Muscle of arm (tissue), 1 donor: ENCODE measurements at regions not wholly inside any gene's neighbourhood (a gene's known extent, or its start where the extent isn't known, plus 50 kb on each side); places are given as distances from the start of the nearest gene placed in this dataset.
A peak's percentile ranks its signal among the peaks of the same experiment; 100 is the strongest.

ENCODE experiments used
- DNase-seq: peaks from one replicate; pipeline ENCODE4 v3.0.0-alpha.2; 2013

GRCh38 chr16:51665436-51665998, 514.4 kb upstream of the SALL1 start:
- DNase-seq: no peak

- no peak for DNase-seq
These were observed 507.5 kb upstream of the SALL1 start for GRCh38 chr16:51658531-51658930.

DNA sequence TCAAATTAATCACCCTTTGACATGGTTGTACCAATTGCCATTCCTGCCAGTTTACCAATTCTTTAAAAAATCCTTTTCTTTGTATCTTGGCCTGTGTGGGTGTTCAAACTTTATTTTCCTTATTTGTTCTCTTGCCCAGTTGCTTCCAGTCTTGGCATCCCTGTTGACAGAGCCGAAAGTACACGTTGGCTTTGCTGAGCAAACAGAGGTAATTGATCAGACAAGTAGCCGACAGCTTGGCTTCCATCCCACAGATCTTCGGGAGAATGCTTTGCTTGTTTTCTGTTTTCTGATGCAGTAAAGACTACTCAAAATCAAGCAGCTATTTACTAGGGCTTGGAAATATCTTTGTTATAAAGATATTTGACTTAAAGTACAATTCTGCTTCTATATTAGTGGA, 506.8 kb upstream of the SALL1 start:
- DNase-seq: no peak

GRCh38 chr16:51655249-51655648, 504.2 kb upstream of the SALL1 start:
- DNase-seq: no peak

DNA sequence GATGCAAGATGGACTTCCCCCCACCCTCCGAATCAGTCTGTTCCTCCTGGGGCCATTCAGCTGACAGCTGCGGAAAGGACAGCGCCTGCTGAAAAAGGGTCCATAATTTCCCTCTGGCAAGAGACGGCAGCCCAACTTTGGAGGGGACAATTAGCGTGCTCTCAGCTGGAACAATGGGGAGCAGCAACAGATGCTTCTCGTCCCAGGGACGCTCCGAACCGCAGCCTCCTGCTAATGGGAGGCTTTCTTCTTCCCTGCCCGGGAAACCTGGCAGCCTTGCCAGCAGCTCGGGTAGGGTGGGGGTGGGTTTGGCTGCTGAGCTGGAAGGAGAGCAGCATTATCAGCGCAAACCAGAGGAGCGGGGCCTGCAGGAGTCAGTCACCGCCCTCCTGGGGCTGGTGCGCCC, 500.0 kb upstream of the SALL1 start:
- DNase-seq: peak; percentile 4

DNA sequence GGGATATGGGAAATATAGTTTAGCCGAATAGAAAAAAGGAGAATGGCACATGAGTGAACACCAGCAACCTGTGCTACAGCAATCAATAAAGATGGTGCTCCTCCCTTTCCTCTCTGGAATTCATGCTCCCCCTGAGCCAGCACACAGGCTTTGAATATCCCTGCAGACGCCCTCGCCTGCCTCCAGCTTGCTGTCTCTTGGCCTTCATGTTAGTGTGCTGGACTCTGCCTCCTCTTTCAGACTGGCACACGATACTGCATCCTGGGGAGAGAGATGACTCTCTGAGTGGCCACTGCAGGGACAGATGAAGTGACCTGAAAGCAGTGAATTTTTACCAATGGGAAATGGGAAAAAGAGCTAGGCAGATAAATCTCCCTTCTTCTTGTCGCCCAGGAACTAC, 498.6 kb upstream of the SALL1 start:
- no peak for DNase-seq

GRCh38 chr16:51648526-51648925, 497.5 kb upstream of the SALL1 start:
- no peak for DNase-seq

- DNase-seq: no peak
These were observed 490.2 kb upstream of the SALL1 start for GRCh38 chr16:51641191-51641765.

DNA sequence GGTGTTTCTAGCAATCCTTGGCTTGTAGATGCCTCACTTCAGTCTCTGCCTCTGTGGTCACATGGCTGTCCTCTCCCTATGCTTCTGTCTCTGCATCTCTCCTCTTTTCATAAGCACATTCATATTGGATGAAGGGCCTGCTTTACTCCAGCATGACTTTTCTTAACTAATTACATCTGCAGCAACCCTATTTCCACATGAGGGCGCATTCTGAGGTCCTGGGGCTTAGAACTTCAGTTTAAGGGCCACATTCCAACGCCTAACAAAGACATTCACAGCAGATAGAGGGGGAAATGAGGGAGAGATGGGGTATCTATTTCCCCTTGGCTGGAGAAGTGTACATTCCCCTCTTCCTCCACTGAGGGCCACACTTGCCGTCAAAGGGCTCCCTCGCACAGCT, 489.1 kb upstream of the SALL1 start:
- no peak for DNase-seq

DNA sequence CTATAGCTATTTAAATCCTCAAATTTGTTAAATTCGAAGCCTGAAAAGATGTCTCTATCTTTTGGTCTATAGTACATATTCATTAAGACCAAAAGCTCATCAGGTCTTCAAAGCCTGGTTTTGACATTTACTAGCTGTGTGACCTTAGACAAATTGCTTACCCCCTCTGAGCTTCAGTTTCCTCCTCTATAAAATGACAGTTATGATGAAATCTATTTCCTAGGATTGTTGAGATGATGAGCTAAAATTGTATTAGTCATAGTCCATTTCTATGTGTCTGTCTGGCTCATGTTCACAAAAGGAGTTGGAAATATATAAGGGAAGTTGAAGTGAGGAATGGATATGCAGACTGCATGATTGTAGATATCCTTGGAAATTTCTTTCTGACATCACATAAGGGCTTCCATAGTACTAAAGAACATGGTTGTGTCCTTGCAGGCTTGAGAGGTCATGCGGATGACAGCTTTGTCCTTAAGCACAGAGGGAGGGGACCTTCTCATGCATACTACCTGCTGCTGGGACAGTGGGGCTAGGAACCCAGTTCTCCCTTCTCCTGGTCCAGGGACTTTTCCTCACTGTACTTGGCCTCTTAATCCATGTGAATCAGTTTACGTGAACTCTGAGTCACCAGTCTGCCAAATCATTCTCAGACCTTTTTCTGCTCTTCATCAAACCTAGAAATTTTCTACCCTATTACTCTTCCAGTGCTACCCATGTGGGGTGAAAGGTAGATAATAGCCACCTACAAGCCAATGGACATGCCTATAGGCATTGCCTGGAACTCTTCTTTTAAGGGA, 487.5 kb upstream of the SALL1 start:
- no peak for DNase-seq

GRCh38 chr16:51637770-51638094, 486.7 kb upstream of the SALL1 start:
- no peak for DNase-seq

DNA sequence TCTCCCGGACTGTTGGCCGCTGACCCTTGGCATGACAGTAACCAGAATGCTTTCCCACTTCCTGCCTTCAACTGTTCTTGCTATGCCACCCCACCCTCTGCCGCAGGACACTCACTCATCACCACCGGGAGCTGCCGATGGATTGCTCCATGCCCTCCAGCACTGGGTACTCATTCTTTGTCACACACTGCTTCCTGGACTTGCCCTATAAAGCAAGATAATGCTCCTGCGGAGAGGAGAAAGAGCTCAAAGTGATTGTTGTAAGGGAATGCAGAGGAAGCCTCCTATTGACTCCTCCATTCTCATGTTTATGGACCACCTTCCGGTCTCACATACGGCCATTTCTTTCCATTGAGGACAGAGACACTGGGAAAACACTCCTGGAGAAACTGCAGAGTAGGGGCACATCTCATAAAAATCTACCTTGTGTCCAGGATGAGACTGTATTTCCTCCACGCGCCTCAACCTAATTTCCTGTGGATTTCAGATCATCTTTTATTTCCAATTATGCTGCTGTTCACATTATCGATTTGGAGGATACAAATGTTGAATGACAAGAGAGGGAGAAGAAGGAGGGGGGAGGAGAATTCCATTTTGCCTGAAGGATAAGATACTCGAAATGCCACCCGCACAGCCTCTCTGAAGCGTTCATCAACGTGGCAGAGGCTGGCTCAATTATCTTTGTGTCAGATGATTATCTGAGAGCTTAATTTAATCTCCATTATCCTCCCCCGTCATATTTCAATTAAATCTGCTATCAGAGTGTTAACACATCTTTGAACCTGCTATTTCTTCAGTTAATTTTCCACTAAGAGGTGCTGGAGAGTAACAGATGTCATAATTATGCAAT, 486.1 kb upstream of the SALL1 start:
- DNase-seq: no peak

DNA sequence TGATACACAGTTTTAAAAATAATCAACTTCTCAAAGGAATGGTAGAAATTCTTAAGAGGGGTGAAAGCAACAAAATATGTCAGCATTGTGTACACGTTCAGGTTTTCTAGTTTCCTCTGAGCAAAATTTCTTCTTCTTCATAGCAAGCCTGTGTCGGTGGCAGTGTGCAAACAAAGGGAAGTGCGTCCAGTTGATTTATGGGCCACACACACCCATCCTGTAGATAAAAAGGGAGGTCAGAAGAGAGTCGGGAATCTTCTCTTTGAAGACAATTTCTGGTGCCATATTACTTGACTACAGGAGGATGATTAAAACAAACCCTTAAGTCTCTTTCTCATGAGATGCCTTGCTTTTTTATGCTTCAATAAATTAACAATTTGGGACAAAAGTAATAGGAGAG, 484.1 kb upstream of the SALL1 start:
- no peak for DNase-seq

- no peak for DNase-seq
These were observed 479.0 kb upstream of the SALL1 start for GRCh38 chr16:51630076-51630475.

DNA sequence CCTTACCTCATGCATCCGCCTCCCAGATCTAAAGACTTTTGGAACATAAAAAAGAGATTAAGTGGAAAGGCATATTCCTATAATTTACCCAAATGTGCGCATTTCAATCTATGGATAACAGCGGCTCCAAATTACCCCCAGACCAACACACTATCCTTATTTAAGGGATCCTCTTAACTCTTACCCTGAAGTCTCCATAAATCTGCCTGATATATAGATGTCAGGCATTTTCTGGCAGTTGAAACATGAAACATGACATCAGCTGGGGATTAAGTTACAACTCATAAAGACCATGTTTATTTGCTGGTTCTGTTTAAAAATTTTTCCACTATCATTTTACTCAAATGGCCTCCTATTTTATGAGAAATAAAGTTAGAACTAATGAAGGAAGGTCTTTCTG, 478.5 kb upstream of the SALL1 start:
- no peak for DNase-seq

DNA sequence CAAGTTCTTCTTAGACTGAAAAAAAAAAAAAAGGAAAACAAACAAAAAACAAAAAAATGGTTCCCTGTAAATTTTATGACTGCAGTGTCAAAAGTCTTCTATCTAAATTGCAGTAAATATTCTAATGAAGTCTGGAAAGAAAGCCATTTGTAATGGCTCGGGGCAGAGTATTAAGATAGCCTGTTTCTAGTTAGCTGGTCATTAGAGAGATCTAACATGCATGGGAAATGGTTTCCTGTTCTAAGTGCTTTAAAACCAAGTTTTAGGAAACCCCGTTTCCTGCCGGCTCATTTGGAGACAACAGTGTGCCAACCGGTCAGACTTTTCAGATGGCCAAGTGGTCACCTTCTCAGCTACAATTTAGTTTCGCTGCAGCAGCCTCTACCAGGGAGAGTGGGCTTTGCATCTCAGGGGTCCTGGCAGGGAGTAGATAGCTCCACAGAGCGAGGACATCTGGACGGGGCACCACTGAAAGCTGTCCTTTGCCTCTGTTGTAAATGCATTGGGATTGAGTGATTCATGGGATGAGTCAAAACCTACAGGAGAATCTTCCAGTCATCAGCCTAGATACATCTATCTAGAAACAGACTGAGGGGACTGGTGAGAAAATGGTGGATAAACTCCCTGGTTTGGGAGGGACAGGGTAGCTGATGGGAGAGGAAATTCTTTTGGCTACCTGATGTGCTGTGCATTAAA, 473.2 kb upstream of the SALL1 start:
- DNase-seq: no peak

GRCh38 chr16:51621610-51622009, 470.5 kb upstream of the SALL1 start:
- no peak for DNase-seq

- no peak for DNase-seq
These were observed 464.1 kb upstream of the SALL1 start for GRCh38 chr16:51615141-51615540.

DNA sequence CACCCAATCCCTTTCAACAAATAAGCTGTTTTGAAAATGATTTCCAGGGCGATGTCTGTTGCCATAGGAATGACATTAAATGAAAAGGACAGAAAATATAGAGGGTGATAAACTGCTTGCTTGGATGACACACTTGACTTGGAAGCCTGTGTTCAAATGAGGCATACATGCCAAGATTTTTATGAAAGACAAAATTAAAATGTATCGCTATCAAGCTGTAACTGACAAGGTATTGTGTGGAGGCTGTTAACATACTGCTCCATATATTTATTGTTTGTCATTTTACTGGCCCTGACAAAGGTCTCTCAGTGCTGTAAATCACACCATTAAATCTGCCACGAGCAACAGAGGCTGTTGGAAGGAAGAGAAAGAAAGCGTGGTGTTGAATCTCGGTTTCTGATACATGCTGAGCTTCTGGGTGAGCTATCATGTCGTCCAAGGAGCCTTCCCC, 456.2 kb upstream of the SALL1 start:
- DNase-seq: peak; percentile 15

DNA sequence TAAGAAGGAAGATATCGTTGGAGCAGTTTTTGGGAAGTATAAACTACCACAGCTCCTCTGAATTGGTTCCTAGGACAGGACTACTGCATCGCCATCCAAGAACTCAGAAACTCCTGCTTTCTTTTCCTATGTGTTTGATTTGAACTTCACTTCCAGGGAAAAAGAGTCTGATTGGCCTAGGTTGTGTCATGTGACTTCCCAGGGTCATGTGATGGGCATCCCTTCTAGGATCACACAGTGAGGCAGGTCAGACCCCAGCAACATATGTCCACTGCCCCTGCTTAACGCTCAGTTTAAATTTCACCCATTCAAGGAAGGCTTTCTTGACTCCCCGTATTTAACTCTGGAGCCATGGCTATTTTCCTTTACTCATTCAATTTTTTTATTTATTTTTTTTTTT, 445.2 kb upstream of the SALL1 start:
- DNase-seq: no peak

DNA sequence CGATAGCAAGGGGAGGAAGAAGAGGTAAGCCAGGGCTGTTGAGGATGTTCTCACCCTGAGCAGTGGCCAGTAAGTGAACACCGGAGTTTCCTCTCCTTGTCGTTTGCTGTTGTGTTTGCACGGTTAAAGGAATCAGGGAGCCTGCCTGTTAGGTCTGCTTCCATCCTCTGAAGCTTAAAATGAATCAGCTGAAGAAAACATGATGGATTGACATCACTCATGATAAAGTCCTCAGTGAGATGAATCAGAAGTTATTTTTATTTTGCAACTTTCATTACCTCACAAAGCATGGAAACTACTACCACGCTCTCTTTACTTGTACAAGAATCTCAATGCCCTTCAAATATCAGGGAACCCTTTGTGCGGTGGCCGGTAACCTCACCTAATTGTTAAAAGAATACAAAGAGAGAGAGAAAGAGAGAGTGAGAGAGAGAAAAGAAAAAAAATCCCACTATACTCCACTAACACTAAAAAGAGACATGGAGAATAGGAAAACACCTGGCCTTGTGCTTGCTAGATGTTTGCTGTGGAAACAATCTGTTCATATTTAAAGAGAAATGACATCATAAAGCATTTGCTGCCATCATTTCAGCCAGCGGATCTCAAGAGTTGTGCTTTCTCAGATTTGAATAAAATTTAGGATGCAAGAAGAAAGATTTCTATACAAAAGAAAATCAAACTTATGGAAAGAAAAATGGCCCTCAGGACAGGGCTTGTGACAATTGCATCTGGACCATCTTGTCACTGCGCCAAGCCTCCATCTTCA, 441.6 kb upstream of the SALL1 start:
- peak; percentile 40 for DNase-seq
